ENCODE measurements at regions not wholly inside any gene's neighbourhood (a gene's known extent, or its start where the extent isn't known, plus 50 kb on each side); places are given as distances from the start of the nearest gene placed in this dataset.

- H3K36me3 Mint-ChIP-seq: no peaks in the 10 kb centered on the region
- ATAC-seq (ENCODE audit: low read depth in 2 of 2): no peak
- DNase-seq: no peak
- Histone ChIP-seq H3K36me3 (ENCODE audit: control insufficient read depth, insufficient read depth, low read length) (no peaks in the 10 kb centered on the region), H3K4me3 (ENCODE audit: low read depth, low read length) (no peak overlapping the region), H3K9me3 (ENCODE audit: control insufficient read depth in 2 of 2, low read length in 2 of 2) (no peaks in the 10 kb centered on the region), H3K4me1 (ENCODE audit: control insufficient read depth, insufficient read depth, low read length, poor library complexity, severe bottlenecking) (no peaks in the 10 kb centered on the region), H3K27me3 (ENCODE audit: control insufficient read depth, insufficient read depth, low read length) (peaks cover 5% of the 10 kb centered on the region), H3K27ac (ENCODE audit: insufficient read depth, low read length, poor library complexity, severe bottlenecking) (no peak overlapping the region)
- no peaks in the 10 kb centered on the region for H3K9me3 Mint-ChIP-seq
- H3K4me1 Mint-ChIP-seq: no peaks in the 10 kb centered on the region
- H3K27me3 Mint-ChIP-seq: peaks cover 11% of the 10 kb centered on the region
- no peak overlapping the region for H3K4me3 Mint-ChIP-seq
- H3K27ac Mint-ChIP-seq: no peak overlapping the region
These were observed 162.0 kb upstream of the HABP2 start for GRCh38 chr10:113390896-113391295.

DNA sequence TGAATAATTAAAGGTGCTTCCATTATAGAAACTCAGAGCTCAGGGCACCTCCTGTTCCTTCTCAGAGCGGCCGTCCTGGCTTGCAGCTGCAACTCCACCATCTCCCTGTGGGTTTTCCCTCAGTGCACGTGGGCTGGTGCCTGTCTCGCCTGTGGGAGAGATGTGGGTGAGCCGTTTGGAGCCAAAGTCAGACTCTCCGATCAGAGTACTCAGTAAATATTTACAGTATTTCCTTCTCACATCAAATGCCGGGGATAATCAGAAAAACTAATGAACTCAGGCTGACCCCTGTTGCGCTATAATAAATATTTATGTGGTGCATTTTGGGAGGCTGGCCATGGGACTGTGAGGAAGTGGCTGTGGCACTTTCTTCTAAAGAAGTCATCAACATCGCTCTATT is 155.8 kb upstream of the HABP2 start:
- Mint-ChIP-seq H3K4me3 (no peak overlapping the region), H3K27me3 (no peaks in the 10 kb centered on the region), H3K27ac (no peak overlapping the region), H3K9me3 (no peaks in the 10 kb centered on the region), H3K36me3 (no peaks in the 10 kb centered on the region), H3K4me1 (no peaks in the 10 kb centered on the region)
- H3K36me3 ChIP-seq (ENCODE audit: control insufficient read depth, insufficient read depth, low read length): no peaks in the 10 kb centered on the region
- ATAC-seq (ENCODE audit: low read depth in 2 of 2) (no peak), DNase-seq (no peak)
- H3K9me3 ChIP-seq (ENCODE audit: control insufficient read depth in 2 of 2, low read length in 2 of 2): no peaks in the 10 kb centered on the region
- no peaks in the 10 kb centered on the region for H3K27me3 ChIP-seq (ENCODE audit: control insufficient read depth, insufficient read depth, low read length)
- no peak overlapping the region for H3K4me3 ChIP-seq (ENCODE audit: low read depth, low read length)
- H3K27ac ChIP-seq (ENCODE audit: insufficient read depth, low read length, poor library complexity, severe bottlenecking): no peak overlapping the region
- no peaks in the 10 kb centered on the region for H3K4me1 ChIP-seq (ENCODE audit: control insufficient read depth, insufficient read depth, low read length, poor library complexity, severe bottlenecking)

DNA sequence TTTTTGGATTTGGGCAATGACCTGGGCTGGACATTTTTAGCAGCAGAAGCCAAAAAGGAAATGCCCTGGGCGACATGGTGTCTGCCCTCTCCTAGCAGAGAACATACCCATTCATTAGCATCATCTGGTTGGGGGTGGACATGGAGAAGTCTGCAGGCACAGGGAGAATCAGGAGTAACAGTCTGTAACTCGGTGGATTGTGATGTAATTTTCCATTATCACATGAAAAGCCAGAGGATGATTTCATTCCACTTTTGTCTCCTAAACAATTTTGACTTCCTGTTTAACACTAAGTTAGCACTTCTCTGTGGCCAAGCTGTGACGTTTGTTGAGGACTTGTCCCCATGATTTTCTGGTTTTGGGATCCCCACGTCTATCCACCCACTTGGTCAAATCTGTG is 153.8 kb upstream of the HABP2 start:
- H3K4me1 ChIP-seq (ENCODE audit: control insufficient read depth, insufficient read depth, low read length, poor library complexity, severe bottlenecking): no peaks in the 10 kb centered on the region
- no peaks in the 10 kb centered on the region for H3K9me3 ChIP-seq (ENCODE audit: control insufficient read depth in 2 of 2, low read length in 2 of 2)
- Mint-ChIP-seq H3K27me3 (no peaks in the 10 kb centered on the region), H3K4me1 (no peaks in the 10 kb centered on the region), H3K9me3 (no peaks in the 10 kb centered on the region), H3K4me3 (no peak overlapping the region), H3K27ac (no peak overlapping the region), H3K36me3 (no peaks in the 10 kb centered on the region)
- no peak overlapping the region for H3K4me3 ChIP-seq (ENCODE audit: low read depth, low read length)
- no peak overlapping the region for H3K27ac ChIP-seq (ENCODE audit: insufficient read depth, low read length, poor library complexity, severe bottlenecking)
- no peaks in the 10 kb centered on the region for H3K36me3 ChIP-seq (ENCODE audit: control insufficient read depth, insufficient read depth, low read length)
- DNase-seq (no peak), ATAC-seq (ENCODE audit: low read depth in 2 of 2) (no peak)
- no peaks in the 10 kb centered on the region for H3K27me3 ChIP-seq (ENCODE audit: control insufficient read depth, insufficient read depth, low read length)

DNA sequence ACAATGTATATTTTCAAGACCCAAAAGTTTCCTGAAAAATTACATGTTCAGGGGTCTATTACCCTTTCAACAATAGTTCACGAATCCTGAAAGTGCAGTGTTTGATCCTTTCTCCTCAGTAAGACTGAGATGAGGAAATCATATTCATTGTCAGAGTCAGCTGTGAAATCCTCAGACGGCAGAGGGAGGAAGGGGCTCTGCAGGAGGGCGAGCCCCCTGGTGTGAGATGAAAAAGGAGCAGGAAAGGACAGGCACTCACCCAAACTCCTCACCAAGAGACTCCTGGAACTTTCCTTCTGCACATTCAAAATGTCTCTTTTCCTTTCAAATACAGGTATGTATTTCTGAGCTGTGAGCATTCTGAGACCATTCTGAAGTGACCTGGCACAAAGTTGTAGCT is 150.3 kb upstream of the HABP2 start:
- Mint-ChIP-seq H3K36me3 (no peaks in the 10 kb centered on the region), H3K4me1 (no peaks in the 10 kb centered on the region), H3K27me3 (no peaks in the 10 kb centered on the region), H3K4me3 (no peak overlapping the region), H3K9me3 (no peaks in the 10 kb centered on the region), H3K27ac (peak overlapping the region in 1 of 3 donors; percentile 53)
- Histone ChIP-seq H3K27me3 (ENCODE audit: control insufficient read depth, insufficient read depth, low read length) (no peaks in the 10 kb centered on the region), H3K4me1 (ENCODE audit: control insufficient read depth, insufficient read depth, low read length, poor library complexity, severe bottlenecking) (no peaks in the 10 kb centered on the region), H3K27ac (ENCODE audit: insufficient read depth, low read length, poor library complexity, severe bottlenecking) (no peak overlapping the region), H3K4me3 (ENCODE audit: low read depth, low read length) (no peak overlapping the region), H3K36me3 (ENCODE audit: control insufficient read depth, insufficient read depth, low read length) (no peaks in the 10 kb centered on the region), H3K9me3 (ENCODE audit: control insufficient read depth in 2 of 2, low read length in 2 of 2) (no peaks in the 10 kb centered on the region)
- DNase-seq (no peak), ATAC-seq (ENCODE audit: low read depth in 2 of 2) (no peak)

DNA sequence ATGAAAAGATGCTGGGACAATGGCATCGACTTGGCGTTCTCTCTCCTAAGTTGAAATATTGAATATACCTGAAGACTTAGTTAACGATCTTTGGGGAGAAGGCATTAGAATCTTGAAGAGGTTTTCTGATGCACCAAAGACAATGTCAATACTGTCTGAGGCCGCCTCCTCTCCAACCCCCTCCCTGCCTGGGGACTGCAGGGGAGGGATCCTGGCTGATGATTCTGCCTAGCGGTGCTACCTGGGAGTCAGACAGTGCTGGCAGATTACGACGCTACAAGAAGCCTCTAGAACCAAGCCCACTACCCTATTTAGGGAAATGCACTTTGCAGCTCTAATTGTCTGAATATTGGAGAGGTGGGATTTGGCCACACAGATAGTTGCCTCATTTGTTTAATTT is 145.6 kb upstream of the HABP2 start:
- Mint-ChIP-seq H3K27me3 (peaks cover 4% of the 10 kb centered on the region), H3K9me3 (peaks cover 0 to 5% (median 0%) of the 10 kb centered on the region in 7 donors), H3K4me1 (no peaks in the 10 kb centered on the region), H3K36me3 (no peaks in the 10 kb centered on the region), H3K27ac (no peak overlapping the region), H3K4me3 (no peak overlapping the region)
- ATAC-seq (ENCODE audit: low read depth in 2 of 2): no peak
- Histone ChIP-seq H3K27me3 (ENCODE audit: control insufficient read depth, insufficient read depth, low read length) (no peaks in the 10 kb centered on the region), H3K9me3 (ENCODE audit: control insufficient read depth in 2 of 2, low read length in 2 of 2) (no peaks in the 10 kb centered on the region), H3K4me3 (ENCODE audit: low read depth, low read length) (no peak overlapping the region), H3K36me3 (ENCODE audit: control insufficient read depth, insufficient read depth, low read length) (no peaks in the 10 kb centered on the region), H3K4me1 (ENCODE audit: control insufficient read depth, insufficient read depth, low read length, poor library complexity, severe bottlenecking) (no peaks in the 10 kb centered on the region), H3K27ac (ENCODE audit: insufficient read depth, low read length, poor library complexity, severe bottlenecking) (no peak overlapping the region)
- no peak for DNase-seq

- DNase-seq: no peak
- Histone ChIP-seq H3K9me3 (ENCODE audit: control insufficient read depth in 2 of 2, low read length in 2 of 2) (no peaks in the 10 kb centered on the region), H3K4me3 (ENCODE audit: low read depth, low read length) (no peak overlapping the region), H3K36me3 (ENCODE audit: control insufficient read depth, insufficient read depth, low read length) (no peaks in the 10 kb centered on the region), H3K27me3 (ENCODE audit: control insufficient read depth, insufficient read depth, low read length) (no peaks in the 10 kb centered on the region), H3K4me1 (ENCODE audit: control insufficient read depth, insufficient read depth, low read length, poor library complexity, severe bottlenecking) (no peaks in the 10 kb centered on the region), H3K27ac (ENCODE audit: insufficient read depth, low read length, poor library complexity, severe bottlenecking) (no peak overlapping the region)
- Mint-ChIP-seq H3K27ac (no peak overlapping the region), H3K4me1 (no peaks in the 10 kb centered on the region), H3K4me3 (no peak overlapping the region), H3K27me3 (peaks cover 4% of the 10 kb centered on the region), H3K9me3 (peaks cover 0 to 5% (median 0%) of the 10 kb centered on the region in 7 donors), H3K36me3 (no peaks in the 10 kb centered on the region)
- ATAC-seq (ENCODE audit: low read depth in 2 of 2): no peak
These were observed 143.7 kb upstream of the HABP2 start for GRCh38 chr10:113409175-113409574.

- no peaks in the 10 kb centered on the region for H3K9me3 ChIP-seq (ENCODE audit: control insufficient read depth in 2 of 2, low read length in 2 of 2)
- Mint-ChIP-seq H3K36me3 (peaks cover 2% of the 10 kb centered on the region), H3K27me3 (peaks cover 4% of the 10 kb centered on the region), H3K27ac (no peak overlapping the region), H3K4me1 (no peaks in the 10 kb centered on the region), H3K9me3 (peaks cover 0 to 5% (median 0%) of the 10 kb centered on the region in 7 donors), H3K4me3 (no peak overlapping the region)
- no peak overlapping the region for H3K27ac ChIP-seq (ENCODE audit: insufficient read depth, low read length, poor library complexity, severe bottlenecking)
- no peak overlapping the region for H3K4me3 ChIP-seq (ENCODE audit: low read depth, low read length)
- no peaks in the 10 kb centered on the region for H3K27me3 ChIP-seq (ENCODE audit: control insufficient read depth, insufficient read depth, low read length)
- no peak for DNase-seq
- no peak for ATAC-seq (ENCODE audit: low read depth in 2 of 2)
- no peaks in the 10 kb centered on the region for H3K36me3 ChIP-seq (ENCODE audit: control insufficient read depth, insufficient read depth, low read length)
- no peaks in the 10 kb centered on the region for H3K4me1 ChIP-seq (ENCODE audit: control insufficient read depth, insufficient read depth, low read length, poor library complexity, severe bottlenecking)
These were observed 142.2 kb upstream of the HABP2 start for GRCh38 chr10:113410618-113411017.

GRCh38 chr10:113411456-113411855 is 141.4 kb upstream of the HABP2 start:
- H3K4me3 ChIP-seq (ENCODE audit: low read depth, low read length): no peak overlapping the region
- no peaks in the 10 kb centered on the region for H3K36me3 ChIP-seq (ENCODE audit: control insufficient read depth, insufficient read depth, low read length)
- H3K27ac ChIP-seq (ENCODE audit: insufficient read depth, low read length, poor library complexity, severe bottlenecking): no peak overlapping the region
- H3K9me3 ChIP-seq (ENCODE audit: control insufficient read depth in 2 of 2, low read length in 2 of 2): no peaks in the 10 kb centered on the region
- Mint-ChIP-seq H3K27ac (no peak overlapping the region), H3K36me3 (peaks cover 4% of the 10 kb centered on the region), H3K9me3 (peaks cover 0 to 6% (median 0%) of the 10 kb centered on the region in 7 donors), H3K4me1 (no peaks in the 10 kb centered on the region), H3K4me3 (no peak overlapping the region), H3K27me3 (peaks cover 8% of the 10 kb centered on the region)
- DNase-seq: no peak
- no peaks in the 10 kb centered on the region for H3K4me1 ChIP-seq (ENCODE audit: control insufficient read depth, insufficient read depth, low read length, poor library complexity, severe bottlenecking)
- no peak for ATAC-seq (ENCODE audit: low read depth in 2 of 2)
- H3K27me3 ChIP-seq (ENCODE audit: control insufficient read depth, insufficient read depth, low read length): no peaks in the 10 kb centered on the region
